SK-N-MC (cell line): ENCODE measurements at regions not wholly inside any gene's neighbourhood (a gene's known extent, or its start where the extent isn't known, plus 50 kb on each side); places are given as distances from the start of the nearest gene placed in this dataset.

Source experiments
- EZH2 ChIP-seq: fragments of 200-600 bp; sonication (generic); IDR thresholded peaks from one replicate; pipeline ENCODE4 v1.6.1; 2017; ENCODE audit warnings: antibody characterized with exemption
- FOXP2 ChIP-seq: optimal IDR thresholded peaks from 2 replicates; pipeline ENCODE3; 2011; ENCODE audit warnings: mild to moderate bottlenecking, moderate library complexity; ENCODE audit not compliant: insufficient read depth; ENCODE audit errors: extremely low read length, control extremely low read depth
- POLR2AphosphoS5 ChIP-seq: IDR thresholded peaks from 2 replicates; pipeline ENCODE4 v1.6.1; 2012; ENCODE audit warnings: mild to moderate bottlenecking, low read depth, low read length, borderline replicate concordance

GRCh38 chr1:204803607-204804006, 67.1 kb upstream of the NFASC start:
- no peak for TF ChIP-seq EZH2
- TF ChIP-seq POLR2AphosphoS5 = no peak
- TF ChIP-seq FOXP2 = no peak
